Right hindlimb (tissue), 1 donor: ENCODE measurements at regions not wholly inside any gene's neighbourhood (a gene's known extent, or its start where the extent isn't known, plus 50 kb on each side); places are given as distances from the start of the nearest gene placed in this dataset.
"Not testable (repeated sequence)": the region's sequence is repeated elsewhere in the genome, so short reads cannot be mapped to it uniquely, and the experiment has no call there.

ENCODE experiments used
- DNase-seq: peaks from one replicate; pipeline ENCODE4 v3.0.0-alpha.2; 2018

DNA sequence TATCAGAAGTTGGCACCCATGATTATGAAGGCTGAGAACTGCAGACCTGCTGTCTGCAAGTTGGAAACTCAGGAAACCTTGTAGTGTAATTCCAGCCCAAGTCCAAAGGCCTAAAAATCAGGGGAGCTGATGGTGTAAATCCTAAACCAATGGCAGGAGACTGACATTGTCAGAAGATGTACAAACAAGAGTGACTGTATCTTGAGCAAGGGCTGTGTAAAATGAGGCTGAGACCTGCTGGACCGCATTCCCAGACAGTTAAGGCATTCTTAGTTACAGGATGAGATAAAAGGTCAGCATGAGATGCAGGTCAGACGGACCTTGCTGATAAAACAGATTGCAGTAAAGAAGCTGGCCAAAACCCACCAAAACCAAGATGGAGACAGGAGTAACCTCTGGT lies 147.7 kb downstream of the COG6 start:
- no peak for DNase-seq

DNA sequence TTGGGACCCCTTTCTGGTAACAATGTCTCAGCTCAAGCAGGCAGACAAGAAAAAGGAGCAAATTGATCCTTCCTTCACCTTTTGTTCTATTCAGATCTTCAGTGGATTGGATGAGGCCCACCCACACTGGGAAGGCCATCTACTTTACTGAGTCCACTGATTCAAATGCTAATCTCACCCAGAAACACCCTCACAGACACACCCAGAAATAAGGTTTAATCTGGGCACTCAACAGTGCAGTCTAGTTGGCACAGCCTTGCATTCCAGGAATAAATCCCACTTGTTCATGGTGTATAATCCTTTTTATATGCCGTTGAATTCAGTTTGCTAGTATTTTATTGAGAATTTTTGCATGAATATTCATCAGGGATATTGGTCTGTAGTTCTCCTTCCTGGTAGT lies 148.4 kb downstream of the COG6 start:
- DNase-seq = no peak

DNA sequence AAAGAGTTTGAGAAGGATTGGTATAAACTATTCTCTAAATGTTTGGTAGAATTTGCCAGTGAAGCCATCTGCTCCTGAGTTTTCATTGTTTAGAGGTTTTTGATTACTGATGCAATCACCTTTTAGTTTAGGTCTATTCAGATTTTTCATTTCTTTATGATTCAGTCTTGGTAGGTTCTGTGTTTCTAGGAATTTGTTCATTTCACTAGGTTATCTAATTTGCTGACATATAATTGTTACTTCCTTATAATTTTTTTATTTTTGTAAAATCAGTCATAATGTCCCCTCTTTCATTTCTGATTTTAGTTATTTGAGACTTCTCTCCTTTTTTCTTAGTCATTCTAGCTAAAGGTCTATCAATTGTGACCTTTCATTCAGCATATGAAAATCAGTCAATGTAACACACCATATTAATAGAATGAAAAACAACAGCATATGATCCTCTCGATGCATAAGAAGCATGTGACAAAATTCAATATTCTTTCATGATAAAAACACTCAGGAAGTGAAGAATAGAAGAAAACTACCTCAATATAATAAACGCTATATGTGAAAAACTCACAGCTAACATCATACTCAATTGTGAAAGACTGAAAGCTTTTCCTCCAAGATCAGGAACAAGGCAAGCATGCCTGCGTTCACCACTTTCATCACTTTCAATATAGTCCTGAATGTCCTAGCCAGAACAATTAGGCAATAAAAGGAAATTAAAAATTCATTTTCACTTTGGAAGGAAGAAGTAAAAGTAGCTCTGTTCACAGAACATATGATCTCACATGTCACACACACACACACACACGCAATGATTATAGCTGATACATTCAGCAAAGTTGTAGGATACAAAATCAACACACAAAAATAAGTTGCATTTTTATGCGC lies 149.1 kb downstream of the COG6 start:
- DNase-seq = no peak

DNA sequence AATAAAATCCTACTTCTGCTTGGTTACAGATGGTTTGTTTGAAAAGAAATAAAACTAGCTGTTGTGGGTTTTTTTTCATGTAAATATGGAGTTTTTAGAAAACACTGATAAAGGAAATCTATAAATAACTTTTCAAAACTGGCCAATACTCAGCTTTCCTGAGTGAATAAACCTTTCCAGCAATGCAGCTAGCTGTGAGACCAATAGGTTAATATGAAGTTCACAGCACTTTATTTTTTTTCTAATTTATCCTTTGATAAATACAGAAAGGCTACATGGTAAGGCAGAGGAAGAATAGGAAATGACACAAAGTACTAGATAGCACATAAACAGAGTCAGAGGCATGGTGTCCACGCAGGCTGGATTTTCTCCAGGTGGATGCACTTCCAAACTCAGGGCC lies 154.0 kb downstream of the COG6 start:
- no peak for DNase-seq

DNA sequence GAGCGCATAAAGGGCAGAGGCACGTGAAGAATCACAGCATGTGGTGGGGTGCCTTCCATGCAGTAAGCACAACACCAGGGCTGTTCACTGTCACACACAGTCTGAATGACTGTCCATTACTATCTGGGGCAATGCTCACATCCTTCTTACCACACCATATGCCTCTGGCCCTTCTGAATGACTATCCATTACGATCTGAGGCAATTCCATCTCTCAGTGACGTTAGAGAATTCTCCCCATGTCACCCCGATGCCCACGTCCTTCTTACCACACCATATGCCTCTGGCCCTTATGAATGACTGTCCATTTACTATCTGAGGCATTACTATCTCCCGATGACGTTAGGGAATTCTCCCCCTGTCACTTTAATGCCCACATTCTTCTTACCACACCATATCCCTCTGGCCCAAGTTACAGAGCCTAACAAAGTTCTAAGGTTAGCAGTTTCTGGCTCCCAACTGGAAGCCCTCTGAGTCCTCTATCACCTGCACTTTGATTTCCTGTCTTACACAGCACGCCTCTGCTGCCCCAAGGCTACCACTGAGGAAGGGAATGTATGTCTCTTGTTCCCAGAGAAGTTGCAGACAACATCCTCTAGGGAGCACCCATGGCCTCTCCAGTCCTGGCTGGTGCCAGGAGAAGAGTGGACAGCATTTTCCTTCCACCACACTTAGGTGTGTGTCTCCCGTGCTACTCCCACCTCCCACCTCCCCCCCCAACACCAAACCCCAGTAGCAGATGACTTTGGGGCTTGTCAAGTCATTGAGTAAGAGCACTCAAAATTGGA lies 154.8 kb downstream of the COG6 start:
- no peak for DNase-seq

DNA sequence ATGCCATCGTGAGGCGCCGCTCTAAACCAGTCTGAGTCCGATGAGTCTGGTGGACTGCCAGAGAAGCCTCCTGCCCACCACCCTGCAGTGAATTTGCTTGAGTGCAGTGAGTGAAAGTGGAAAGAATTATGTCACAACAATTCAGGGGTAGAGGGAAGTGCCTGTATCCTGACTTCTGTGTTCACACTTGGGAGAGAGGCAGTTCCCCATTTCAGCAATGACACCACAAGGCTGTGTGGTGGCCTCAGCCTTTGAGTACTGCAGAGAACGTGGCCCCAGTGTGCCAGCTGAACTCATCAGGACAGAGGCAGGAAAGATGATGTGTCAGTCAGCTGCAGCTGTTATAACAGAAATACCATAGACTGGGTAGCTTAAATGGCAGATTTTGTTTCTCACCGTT lies 155.6 kb downstream of the COG6 start:
- DNase-seq = no peak

DNA sequence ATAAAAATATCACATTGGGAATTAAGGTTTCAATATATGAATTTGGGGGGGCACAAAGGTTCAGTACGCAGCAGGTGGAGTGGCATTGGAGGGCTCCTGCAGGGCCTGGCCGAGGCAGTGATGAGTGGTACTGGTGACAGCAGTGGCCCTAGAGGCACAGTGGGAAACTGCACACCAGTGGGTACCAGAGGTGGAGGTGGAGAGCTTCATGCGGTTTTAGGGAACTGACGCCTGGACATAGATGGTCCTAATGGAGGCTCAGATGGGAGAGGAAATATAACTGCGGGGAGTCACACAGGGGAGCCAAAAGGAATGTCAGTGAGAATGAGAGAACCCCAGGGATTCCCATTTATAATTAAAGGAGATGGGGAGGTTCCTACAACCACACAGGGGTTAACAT lies 156.2 kb downstream of the COG6 start:
- no peak for DNase-seq

GRCh38 chr13:39815345-39816111 lies 160.1 kb downstream of the COG6 start:
- DNase-seq = no peak

DNA sequence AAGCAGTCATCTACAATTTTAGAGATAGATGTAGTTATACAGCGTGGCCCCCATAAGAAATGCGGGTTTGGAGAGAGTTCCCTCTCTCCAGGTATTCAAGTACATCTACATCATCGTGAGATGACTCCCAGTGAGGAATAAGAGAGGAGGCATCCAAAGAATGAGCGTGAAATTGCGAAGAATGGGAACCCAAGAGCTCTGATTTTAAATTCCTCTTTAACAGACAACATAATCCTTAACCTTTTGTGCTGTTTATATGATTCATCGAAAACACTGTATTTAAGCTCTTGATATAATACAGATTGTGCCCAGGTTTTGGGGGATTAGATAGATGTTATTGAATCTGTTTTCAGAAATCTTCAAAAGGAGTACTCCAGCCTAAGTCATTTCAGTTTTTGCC lies 161.5 kb downstream of the COG6 start:
- no peak for DNase-seq

DNA sequence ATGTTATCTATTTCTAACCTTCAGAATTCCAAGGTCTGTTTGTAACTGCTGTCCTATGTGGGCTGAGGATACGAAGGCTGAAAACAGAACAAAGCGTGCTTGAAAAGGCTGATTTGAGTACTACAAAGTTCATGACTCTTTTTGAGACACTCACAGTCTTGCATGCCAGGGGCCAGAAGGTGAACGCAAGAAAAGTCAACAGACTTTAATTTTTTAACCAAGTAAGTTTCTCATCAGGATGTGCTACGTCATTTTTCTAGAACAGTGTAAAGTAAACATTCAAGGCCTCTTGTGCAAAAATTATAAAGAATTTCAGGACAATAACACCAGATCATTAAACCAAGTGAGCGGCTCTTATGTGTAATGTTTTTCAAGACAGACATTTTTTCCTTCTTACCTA lies 163.5 kb downstream of the COG6 start:
- no peak for DNase-seq

GRCh38 chr13:39820606-39821005 lies 165.1 kb downstream of the COG6 start:
- no peak for DNase-seq

DNA sequence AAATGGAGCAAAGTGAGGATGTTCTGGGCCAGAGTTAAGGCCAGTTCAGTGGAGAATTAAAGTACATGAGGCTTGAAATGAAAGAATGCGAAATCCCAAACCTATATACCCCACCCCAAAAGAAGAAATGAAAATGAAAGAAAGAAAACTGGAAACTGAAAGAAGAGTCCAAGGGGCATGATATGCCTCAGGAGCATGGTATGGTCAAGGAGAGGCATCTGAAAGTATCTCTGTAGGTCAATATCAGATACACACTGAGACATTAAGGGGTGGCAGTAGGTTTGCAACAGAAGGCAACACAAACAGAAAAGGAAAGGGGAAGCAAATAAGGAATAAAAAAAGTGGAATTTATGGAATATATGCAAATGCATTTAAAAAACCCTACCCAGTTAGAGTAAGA lies 166.5 kb downstream of the COG6 start:
- DNase-seq = no peak

- no peak for DNase-seq
Observed at GRCh38 chr13:39822437-39822836, 167.0 kb downstream of the COG6 start.

DNA sequence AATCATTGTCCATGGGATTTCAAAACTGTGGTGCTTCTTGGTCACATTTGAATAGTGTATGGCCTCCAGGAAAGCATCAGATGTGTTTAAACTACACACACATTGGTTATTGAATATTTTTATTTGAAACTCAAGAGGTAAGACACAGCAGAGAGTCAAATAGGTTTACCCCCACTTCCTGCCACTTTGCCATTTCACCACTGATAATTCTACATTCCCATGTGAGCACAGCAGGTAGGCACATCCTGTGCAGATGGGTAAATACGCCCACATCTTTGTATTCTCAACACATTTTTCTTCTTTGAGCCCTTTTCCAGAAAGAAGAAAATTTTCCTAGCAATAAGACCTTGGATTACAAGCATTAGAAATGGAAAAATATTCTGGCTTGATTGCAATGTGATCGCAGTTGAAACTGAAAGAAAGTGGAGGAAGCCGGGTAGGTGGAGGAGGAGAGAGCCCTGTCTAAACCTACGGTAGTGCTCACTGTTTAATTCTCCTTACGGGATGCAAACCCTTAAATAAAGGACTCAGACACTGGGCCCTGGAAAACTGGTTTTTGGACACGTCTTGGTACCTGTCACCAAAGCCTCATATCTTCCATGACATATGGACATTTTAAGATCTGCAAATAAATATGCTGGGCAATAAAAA lies 167.7 kb downstream of the COG6 start:
- no peak for DNase-seq

- DNase-seq = no peak
Observed at GRCh38 chr13:39825886-39826285, 170.4 kb downstream of the COG6 start.

- no peak for DNase-seq
Observed at GRCh38 chr13:39835253-39835652, 179.8 kb downstream of the COG6 start.

DNA sequence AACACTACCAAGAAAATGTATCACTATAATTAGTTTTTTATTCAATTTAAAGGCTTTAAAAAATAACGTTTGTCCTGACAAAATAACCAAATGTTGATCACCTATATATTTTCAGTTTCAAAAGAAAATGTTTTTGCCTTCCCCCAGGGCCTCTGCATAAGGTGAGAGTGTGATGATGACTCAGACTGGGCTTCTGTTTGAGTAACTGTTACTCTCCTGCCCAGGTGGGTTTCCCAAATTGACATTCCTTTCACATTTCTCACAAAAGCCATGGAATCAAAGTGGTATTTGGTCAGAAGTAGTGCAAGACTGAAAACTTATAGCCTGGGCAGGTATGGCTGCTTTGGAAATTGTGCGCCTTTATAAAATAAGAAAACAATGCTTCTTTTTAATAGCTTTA lies 180.6 kb downstream of the COG6 start:
- no peak for DNase-seq

- DNase-seq = not testable (repeated sequence)
Observed at GRCh38 chr13:39837866-39838265, 182.4 kb downstream of the COG6 start.

DNA sequence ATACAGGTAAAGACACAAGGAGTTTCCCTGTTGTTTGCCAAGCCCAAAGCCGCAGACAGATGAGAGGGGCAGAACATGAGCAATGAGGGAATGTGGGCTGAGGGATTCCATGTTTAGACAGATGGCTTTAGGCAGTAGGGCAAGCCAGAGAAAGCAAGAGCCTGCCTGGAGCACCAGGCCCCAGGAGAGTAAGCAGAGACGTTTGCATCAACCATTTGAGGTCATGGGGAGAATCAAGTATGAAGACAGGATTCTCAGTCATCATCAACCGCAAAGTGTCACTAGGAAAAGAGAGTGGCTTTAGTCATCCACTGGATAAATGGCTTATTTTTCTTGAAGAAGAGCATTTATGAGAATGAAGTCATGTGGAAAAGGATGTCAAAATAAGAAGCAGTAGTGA lies 184.7 kb downstream of the COG6 start:
- DNase-seq = no peak

DNA sequence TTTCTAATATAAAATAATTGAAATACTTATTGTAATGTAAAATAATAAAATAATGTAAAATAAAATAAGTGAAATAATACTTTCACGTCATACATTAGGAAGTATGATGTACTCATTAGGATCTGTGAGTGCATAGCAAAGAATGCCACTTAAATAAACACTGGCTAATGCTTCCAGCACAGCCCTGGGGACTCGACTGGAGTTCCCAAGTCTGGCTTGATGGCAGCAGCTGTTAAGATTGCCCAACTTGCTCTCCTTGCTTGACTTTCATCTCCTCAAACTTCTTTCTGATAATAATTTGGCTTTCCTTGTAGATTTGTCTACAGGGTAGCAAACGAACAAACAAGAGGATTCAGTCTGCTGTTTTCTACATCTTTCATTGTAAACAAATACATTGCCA lies 191.9 kb downstream of the COG6 start:
- no peak for DNase-seq

GRCh38 chr13:39855236-39855635 lies 199.8 kb downstream of the COG6 start:
- DNase-seq = no peak

- DNase-seq = no peak
Observed at GRCh38 chr13:39856714-39857113, 201.3 kb downstream of the COG6 start.

- no peak for DNase-seq
Observed at GRCh38 chr13:39858794-39859193, 203.3 kb downstream of the COG6 start.
